SU-DHL-6 (cell line): ENCODE measurements at regions not wholly inside any gene's neighbourhood (a gene's known extent, or its start where the extent isn't known, plus 50 kb on each side); places are given as distances from the start of the nearest gene placed in this dataset.

ENCODE experiments used
- CTCF ChIP-seq: fragments of 200-600 bp; sonication (generic); IDR thresholded peaks from one replicate; pipeline ENCODE4 v1.5.1; 2017; ENCODE audit warnings: antibody characterized with exemption, mild to moderate bottlenecking, low read length, moderate library complexity; ENCODE audit not compliant: insufficient read depth, poor library complexity, severe bottlenecking
- EZH2phosphoT487 ChIP-seq: fragments of 200-600 bp; sonication (generic), shearing (Covaris generic); conservative IDR thresholded peaks from 2 replicates; pipeline ENCODE4 v1.6.1; 2018; ENCODE audit warnings: mild to moderate bottlenecking, antibody characterized with exemption, low read length, moderate library complexity, mixed read lengths

- no peak for TF ChIP-seq CTCF
- TF ChIP-seq EZH2phosphoT487 = no peak
These were observed 356.9 kb downstream of the CSNK1G3 start for GRCh38 chr5:123868881-123869280.
